ENCODE measurements at regions not wholly inside any gene's neighbourhood (a gene's known extent, or its start where the extent isn't known, plus 50 kb on each side); places are given as distances from the start of the nearest gene placed in this dataset.

GRCh38 chr17:71376933-71377332 lies 743.9 kb upstream of the SOX9 start:
- no peak for ATAC-seq (ENCODE audit: low read depth)
- Histone ChIP-seq H3K9ac (ENCODE audit: low read depth, low read length) (no peak overlapping the region), H2AK9ac (replicated peaks; ENCODE audit: low read depth, low read length, poor library complexity) (no peak overlapping the region), H3K9me3 (ENCODE audit: control insufficient read depth, insufficient read depth, low read length) (no peaks in the 10 kb centered on the region), H3K23ac (ENCODE audit: low read depth, low read length) (no peak overlapping the region), H3K4me2 (ENCODE audit: low read depth, low read length) (no peak overlapping the region), H3K4me1 (ENCODE audit: control insufficient read depth, insufficient read depth, low read length) (no peaks in the 10 kb centered on the region), H3K36me3 (ENCODE audit: control insufficient read depth, insufficient read depth, low read length) (no peaks in the 10 kb centered on the region), H3K27ac (ENCODE audit: insufficient read depth, low read length) (no peak overlapping the region), H3K56ac (ENCODE audit: extremely low read depth, insufficient read depth, low read length) (no peak overlapping the region), H3K4ac (ENCODE audit: low read depth, low read length) (no peak overlapping the region), H2AK5ac (ENCODE audit: low read depth, low read length) (no peak overlapping the region), H2BK20ac (ENCODE audit: low read depth, low read length) (no peak overlapping the region), H2AFZ (replicated peaks; ENCODE audit: low read length, poor library complexity) (no peak overlapping the region), H3K9me1 (ENCODE audit: insufficient read depth, low read length) (no peaks in the 10 kb centered on the region), H4K8ac (ENCODE audit: low read depth in 2 of 2, low read length in 2 of 2) (no peak overlapping the region), H3K27me3 (ENCODE audit: control insufficient read depth, insufficient read depth, low read length) (no peaks in the 10 kb centered on the region), H2BK15ac (ENCODE audit: low read depth, low read length) (no peak overlapping the region), H3K4me3 (ENCODE audit: insufficient read depth, low read depth, low read length) (no peak overlapping the region), H4K91ac (ENCODE audit: insufficient read depth, low read depth, low read length) (no peak overlapping the region), H2BK120ac (ENCODE audit: low read depth, low read length) (no peak overlapping the region), H2BK5ac (ENCODE audit: low read depth, low read length, poor library complexity, severe bottlenecking) (no peak overlapping the region), H3K14ac (replicated peaks; ENCODE audit: low read depth, low read length) (no peak overlapping the region), H4K5ac (ENCODE audit: low read depth, low read length) (no peak overlapping the region), H4K20me1 (ENCODE audit: insufficient read depth, low read length) (no peaks in the 10 kb centered on the region), H3K79me1 (ENCODE audit: low read depth in 1 of 2, low read length in 2 of 2) (no peaks in the 10 kb centered on the region), H3K18ac (ENCODE audit: low read depth, low read length) (no peak overlapping the region)
- DNase-seq, result no peak
- dilution Hi-C loops (cut with HindIII; ENCODE audit: low sequenced_read_pairs, unreplicated experiment), result no loop called here
- in situ Hi-C loops (cut with MboI; ENCODE audit: low sequenced_read_pairs), result no loop called here
- CTCF ChIA-PET, result no interaction called here
- TF ChIP-seq MXI1 (IDR thresholded peaks at IDR 0.05; ENCODE audit: borderline replicate concordance, low read depth, low read length) (no peak), POLR2A (IDR thresholded peaks at IDR 0.05; ENCODE audit: low read depth, low read length) (no peak), RAD21 (IDR thresholded peaks at IDR 0.05; ENCODE audit: low read length) (no peak), FOS (IDR thresholded peaks at IDR 0.05; ENCODE audit: low read depth, low read length) (no peak), MAZ (IDR thresholded peaks at IDR 0.05; ENCODE audit: borderline replicate concordance, low read depth, low read length) (no peak), BHLHE40 (IDR thresholded peaks at IDR 0.05; ENCODE audit: low read depth, low read length) (no peak), NFE2L2 (IDR thresholded peaks at IDR 0.05; ENCODE audit: low read depth, low read length) (no peak), CHD1 (IDR thresholded peaks at IDR 0.05; ENCODE audit: low read depth, low read length) (no peak), ELK1 (IDR thresholded peaks at IDR 0.05; ENCODE audit: borderline replicate concordance, low read depth, low read length) (no peak), RCOR1 (IDR thresholded peaks at IDR 0.05; ENCODE audit: insufficient replicate concordance, low read length) (no peak), MAFK (IDR thresholded peaks at IDR 0.05; ENCODE audit: low read depth, low read length) (no peak), RFX5 (IDR thresholded peaks at IDR 0.05; ENCODE audit: low read depth, low read length) (no peak), CTCF (conservative IDR thresholded peaks at IDR 0.05; ENCODE audit: low read depth, low read length) (no peak), CEBPB (IDR thresholded peaks at IDR 0.05; ENCODE audit: low read depth, low read length) (no peak), USF2 (IDR thresholded peaks at IDR 0.05; ENCODE audit: low read depth, low read length) (no peak), SMC3 (IDR thresholded peaks at IDR 0.05; ENCODE audit: low read depth, low read length) (no peak)
- WGBS, 2 experiments (ENCODE audit: extremely low coverage in 2 of 2, insufficient read length in 1 of 2), result 100% methylated on average over 1 of the region's 6 CpGs; no CpG with 5 or more reads in 1 of the 2 experiments
- POLR2A ChIA-PET (ENCODE audit: unreplicated experiment), result no interaction called here
- no TSS peak for BruUV-seq (replicated peaks)
- intact Hi-C loops (cut with micrococcal nuclease), result no loop called here

Data from IMR-90 (cell line).